C4-2B (cell line): ENCODE measurements at regions not wholly inside any gene's neighbourhood (a gene's known extent, or its start where the extent isn't known, plus 50 kb on each side); places are given as distances from the start of the nearest gene placed in this dataset.

Experiments used
- CTCF ChIP-seq: fragments of 450-650 bp; conservative IDR thresholded peaks from 2 replicates; pipeline ENCODE4 v1.5.1; 2017; ENCODE audit warnings: mild to moderate bottlenecking
- ZFX ChIP-seq: fragments of 450-650 bp; IDR thresholded peaks from 2 replicates; pipeline ENCODE4 v1.6.1; 2017

DNA sequence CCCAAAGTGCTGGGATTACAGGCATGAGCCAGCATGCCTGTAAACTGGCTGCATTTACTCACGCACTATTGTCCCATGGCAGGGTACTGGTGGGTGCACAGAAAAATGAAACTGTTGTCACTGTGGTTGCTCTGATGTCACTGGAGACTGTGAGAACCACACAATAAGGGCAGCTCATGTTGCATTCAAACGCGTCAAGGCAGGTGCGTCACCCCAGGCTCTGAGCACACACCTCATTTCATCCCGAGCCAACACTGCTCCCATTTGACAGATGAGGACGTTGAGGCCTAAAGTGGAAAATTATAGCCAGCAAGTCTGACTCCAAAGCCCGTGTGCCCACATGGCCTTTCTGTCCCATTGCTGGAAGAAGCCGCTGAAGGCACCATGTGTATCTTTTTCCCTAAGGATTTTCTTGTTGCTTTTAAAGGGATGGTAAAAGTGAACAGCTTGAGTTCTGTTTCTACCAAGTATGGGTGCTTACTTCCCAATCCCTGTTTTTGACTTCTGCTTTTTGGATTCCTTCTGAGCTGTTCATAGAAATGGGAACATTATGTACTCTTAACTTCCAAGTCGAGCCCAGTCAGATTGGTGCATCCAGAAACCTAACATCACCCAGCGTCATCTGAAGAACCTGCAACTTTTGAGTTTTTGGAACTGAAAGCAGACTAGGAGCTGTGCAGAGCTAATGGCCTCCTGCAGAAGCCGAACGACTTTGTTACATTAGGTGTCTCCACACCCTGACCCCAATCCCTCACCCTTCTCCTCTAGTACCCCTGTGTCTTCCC, 60.1 kb upstream of the CARD11 start:
- no peak for TF ChIP-seq CTCF
- no peak for TF ChIP-seq ZFX
